ENCODE measurements at regions not wholly inside any gene's neighbourhood (a gene's known extent, or its start where the extent isn't known, plus 50 kb on each side); places are given as distances from the start of the nearest gene placed in this dataset.
"Not testable (repeated sequence)": the region's sequence is repeated elsewhere in the genome, so short reads cannot be mapped to it uniquely, and the experiment has no call there.

- Histone ChIP-seq H3K9ac (ENCODE audit: extremely low read depth, low read length, poor library complexity, severe bottlenecking) (no peak overlapping the region), H3K4me3 (ENCODE audit: low read length) (no peak overlapping the region), H3K4me1 (ENCODE audit: control insufficient read depth, insufficient read depth, low read length) (no peaks in the 10 kb centered on the region), H3K27ac (ENCODE audit: low read depth, low read length) (no peak overlapping the region), H3K9me3 (ENCODE audit: control insufficient read depth, low read length) (no peaks in the 10 kb centered on the region), H3K27me3 (ENCODE audit: control insufficient read depth, insufficient read depth, low read length, poor library complexity, severe bottlenecking) (peaks cover 74% of the 10 kb centered on the region), H3K36me3 (ENCODE audit: control insufficient read depth, insufficient read depth, low read length) (no peaks in the 10 kb centered on the region)
- H3K36me3 Mint-ChIP-seq (ENCODE audit: low read depth), result no peaks in the 10 kb centered on the region
- H3K27ac Mint-ChIP-seq, result no peak overlapping the region
- H3K4me3 Mint-ChIP-seq, result no peak overlapping the region
- DNase-seq, result no peak
- peaks cover 8% of the 10 kb centered on the region for H3K4me1 Mint-ChIP-seq
- H3K9me3 Mint-ChIP-seq, result no peaks in the 10 kb centered on the region
- no peak for TF ChIP-seq CTCF (conservative IDR thresholded peaks at IDR 0.05)
- 28 to 42% methylated on average over 3 of the region's 3 CpGs for WGBS, 2 experiments (ENCODE audit: insufficient coverage in 1 of 2, insufficient read length in 1 of 2)
- H3K27me3 Mint-ChIP-seq (ENCODE audit: insufficient read depth), result peaks cover 97% of the 10 kb centered on the region
Measured at GRCh38 chr22:22366537-22366936, 122.0 kb downstream of the VPREB1 start.

GRCh38 chr22:22368516-22368915, 123.9 kb downstream of the VPREB1 start:
- Histone ChIP-seq H3K4me1 (ENCODE audit: control insufficient read depth, insufficient read depth, low read length) (no peaks in the 10 kb centered on the region), H3K27me3 (ENCODE audit: control insufficient read depth, insufficient read depth, low read length, poor library complexity, severe bottlenecking) (peaks cover 74% of the 10 kb centered on the region), H3K27ac (ENCODE audit: low read depth, low read length) (no peak overlapping the region), H3K36me3 (ENCODE audit: control insufficient read depth, insufficient read depth, low read length) (no peaks in the 10 kb centered on the region), H3K4me3 (ENCODE audit: low read length) (no peak overlapping the region), H3K9ac (ENCODE audit: extremely low read depth, low read length, poor library complexity, severe bottlenecking) (no peak overlapping the region), H3K9me3 (ENCODE audit: control insufficient read depth, low read length) (no peaks in the 10 kb centered on the region)
- Mint-ChIP-seq H3K27me3 (ENCODE audit: insufficient read depth) (peaks cover 97% of the 10 kb centered on the region), H3K9me3 (no peaks in the 10 kb centered on the region), H3K36me3 (ENCODE audit: low read depth) (no peaks in the 10 kb centered on the region), H3K4me3 (no peak overlapping the region), H3K4me1 (peaks cover 8% of the 10 kb centered on the region), H3K27ac (no peak overlapping the region)
- WGBS, 2 experiments (ENCODE audit: insufficient coverage in 1 of 2, insufficient read length in 1 of 2), result 89% methylated on average over 2 of the region's 2 CpGs; no CpG with 5 or more reads in 1 of the 2 experiments
- TF ChIP-seq CTCF (conservative IDR thresholded peaks at IDR 0.05), result no peak
- no peak for DNase-seq

- not testable (repeated sequence) for H3K4me3 ChIP-seq (ENCODE audit: low read length); H3K4me1 Mint-ChIP-seq; H3K4me1 ChIP-seq (ENCODE audit: control insufficient read depth, insufficient read depth, low read length); H3K36me3 Mint-ChIP-seq (ENCODE audit: low read depth); H3K9me3 Mint-ChIP-seq; H3K27ac ChIP-seq (ENCODE audit: low read depth, low read length); H3K9ac ChIP-seq (ENCODE audit: extremely low read depth, low read length, poor library complexity, severe bottlenecking); H3K27ac Mint-ChIP-seq; H3K36me3 ChIP-seq (ENCODE audit: control insufficient read depth, insufficient read depth, low read length); H3K9me3 ChIP-seq (ENCODE audit: control insufficient read depth, low read length); H3K4me3 Mint-ChIP-seq; DNase-seq
- 40% methylated on average over 2 of the region's 2 CpGs; no CpG with 5 or more reads in 1 of the 2 experiments for WGBS, 2 experiments (ENCODE audit: insufficient coverage in 1 of 2, insufficient read length in 1 of 2)
- peak; percentile 44 for TF ChIP-seq CTCF (conservative IDR thresholded peaks at IDR 0.05)
- H3K27me3 Mint-ChIP-seq (ENCODE audit: insufficient read depth), result peaks cover 97% of the 10 kb centered on the region
- peaks cover 74% of the 10 kb centered on the region for H3K27me3 ChIP-seq (ENCODE audit: control insufficient read depth, insufficient read depth, low read length, poor library complexity, severe bottlenecking)
Measured at GRCh38 chr22:22369219-22369963, 124.8 kb downstream of the VPREB1 start.

All from endodermal cell (in vitro differentiated cells).